RWPE2 (cell line): ENCODE measurements at regions not wholly inside any gene's neighbourhood (a gene's known extent, or its start where the extent isn't known, plus 50 kb on each side); places are given as distances from the start of the nearest gene placed in this dataset.

ENCODE experiments used
- ATAC-seq: fragments of 200-7000 bp; cut with Tn5 transposase; 3 replicates; pipeline ENCODE4 v1.9.1; 2021; ENCODE audit warnings: low read depth
- DNase-seq: peaks from one replicate; pipeline ENCODE4 v3.0.0-alpha.2; 2020; ENCODE audit warnings: low spot score
- H3K27ac ChIP-seq: fragments of 450-650 bp; 2 replicates; pipeline ENCODE4 v1.5.1; 2017; ENCODE audit warnings: mild to moderate bottlenecking; ENCODE audit not compliant: poor library complexity, severe bottlenecking
- H3K27me3 ChIP-seq: fragments of 250-450 bp; sonication (Bioruptor Pico); 2 replicates; pipeline ENCODE4 v1.5.1; 2021; ENCODE audit warnings: mild to moderate bottlenecking, moderate library complexity; ENCODE audit not compliant: insufficient read depth, poor library complexity, severe bottlenecking
- H3K36me3 ChIP-seq: fragments of 250-450 bp; sonication (Bioruptor Pico); 2 replicates; pipeline ENCODE4 v1.5.1; 2020; ENCODE audit warnings: low read depth, mild to moderate bottlenecking, moderate library complexity
- H3K4me1 ChIP-seq: fragments of 250-450 bp; sonication (Bioruptor Pico); 2 replicates; pipeline ENCODE4 v1.5.1; 2021; ENCODE audit warnings: mild to moderate bottlenecking, moderate library complexity; ENCODE audit not compliant: insufficient read depth, poor library complexity, severe bottlenecking
- H3K4me3 ChIP-seq: fragments of 250-450 bp; sonication (Bioruptor Pico); 2 replicates; pipeline ENCODE4 v1.5.1; 2021; ENCODE audit warnings: mild to moderate bottlenecking, moderate library complexity; ENCODE audit not compliant: severe bottlenecking
- H3K9me3 ChIP-seq: fragments of 250-450 bp; sonication (Bioruptor Pico); 2 replicates; pipeline ENCODE4 v1.5.1; 2021; ENCODE audit warnings: mild to moderate bottlenecking, moderate library complexity; ENCODE audit not compliant: severe bottlenecking
- CTCF ChIP-seq: fragments of 450-650 bp; IDR thresholded peaks from one replicate; pipeline ENCODE4 v1.5.1; 2017; ENCODE audit warnings: mild to moderate bottlenecking, moderate library complexity; ENCODE audit not compliant: poor library complexity, severe bottlenecking

GRCh38 chr6:48177786-48178185 lies 66.8 kb upstream of the PTCHD4 start:
- DNase-seq (no peak), ATAC-seq (no peak)
- no peak overlapping the region for H3K4me3 ChIP-seq
- H3K4me1 ChIP-seq = no peaks in the 10 kb centered on the region
- TF ChIP-seq CTCF = no peak
- no peaks in the 10 kb centered on the region for H3K27me3 ChIP-seq
- no peaks in the 10 kb centered on the region for H3K36me3 ChIP-seq
- H3K9me3 ChIP-seq = no peaks in the 10 kb centered on the region
- H3K27ac ChIP-seq = no peak overlapping the region

GRCh38 chr6:48176645-48177308 lies 65.8 kb upstream of the PTCHD4 start:
- no peak overlapping the region for H3K4me3 ChIP-seq
- DNase-seq (no peak), ATAC-seq (no peak)
- no peaks in the 10 kb centered on the region for H3K4me1 ChIP-seq
- no peaks in the 10 kb centered on the region for H3K36me3 ChIP-seq
- no peak overlapping the region for H3K27ac ChIP-seq
- TF ChIP-seq CTCF = no peak
- H3K27me3 ChIP-seq = no peaks in the 10 kb centered on the region
- H3K9me3 ChIP-seq = no peaks in the 10 kb centered on the region

GRCh38 chr6:48169635-48170034 lies 58.6 kb upstream of the PTCHD4 start:
- ATAC-seq = no peak
- Histone ChIP-seq H3K27ac (no peak overlapping the region), H3K4me3 (no peak overlapping the region), H3K4me1 (no peaks in the 10 kb centered on the region), H3K36me3 (no peaks in the 10 kb centered on the region), H3K27me3 (no peaks in the 10 kb centered on the region), H3K9me3 (no peaks in the 10 kb centered on the region)
- no peak for TF ChIP-seq CTCF
- DNase-seq = no peak
